ENCODE measurements at regions not wholly inside any gene's neighbourhood (a gene's known extent, or its start where the extent isn't known, plus 50 kb on each side); places are given as distances from the start of the nearest gene placed in this dataset.

DNA sequence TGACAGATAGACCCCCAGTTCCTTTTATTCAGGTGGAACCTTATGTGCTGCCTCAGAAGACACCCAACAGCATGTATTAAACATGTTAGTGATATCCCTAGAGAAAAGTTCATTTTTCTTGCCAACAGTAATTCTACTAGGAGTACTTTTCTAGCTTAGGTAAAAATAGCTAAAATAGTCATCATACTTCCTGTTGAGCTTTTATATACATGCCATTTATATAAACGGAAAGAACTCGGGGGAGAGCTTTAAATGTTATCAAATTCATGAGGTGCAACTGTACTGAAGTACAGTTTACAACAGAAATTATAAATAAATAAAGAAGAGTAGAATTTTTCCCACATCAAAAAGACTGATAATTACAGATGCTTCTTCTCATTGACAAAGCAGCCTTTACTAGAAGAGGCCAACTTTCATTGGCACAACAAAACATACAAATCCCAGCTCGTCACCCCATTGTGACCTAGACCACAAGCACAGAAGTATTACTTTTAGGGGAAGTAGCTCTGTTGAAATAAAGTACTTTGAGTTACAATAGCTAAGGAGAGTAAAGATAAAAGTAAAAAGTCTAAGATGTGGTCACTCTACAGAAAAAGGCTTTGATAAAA, 59.1 kb upstream of the POU2AF2 start:
- ATAC-seq (no peak), DNase-seq (ENCODE audit: low read depth, low spot score) (no peak), FAIRE-seq (no peak)
- WGBS (ENCODE audit: insufficient coverage, insufficient replicate concordance, low lambda C conversion rate, missing lambda C conversion rate) = 0% methylated on average over 3 of the region's 3 CpGs
- Histone ChIP-seq H3K27ac (ENCODE audit: control insufficient read depth, insufficient read depth) (no peak overlapping the region), H3K79me2 (ENCODE audit: control insufficient read depth, insufficient read depth, low read length) (no peaks in the 10 kb centered on the region), H3K4me2 (ENCODE audit: control insufficient read depth, insufficient read depth) (no peak overlapping the region), H3K9me3 (replicated peaks; ENCODE audit: control insufficient read depth, insufficient read depth, low read length) (no peaks in the 10 kb centered on the region; the same call in 2 of the 3 replicates), H2AFZ (ENCODE audit: control insufficient read depth, low read depth, low read length) (no peak overlapping the region), H3K36me3 (ENCODE audit: control insufficient read depth in 2 of 2, insufficient read depth in 2 of 2, low read length in 1 of 2) (no peaks in the 10 kb centered on the region), H3K9ac (ENCODE audit: control insufficient read depth, insufficient read depth, low read length) (no peak overlapping the region), H3K27me3 (replicated peaks in 1 of 2; ENCODE audit: control insufficient read depth in 2 of 2, insufficient read depth in 2 of 2, low read length in 1 of 2) (no peaks in the 10 kb centered on the region), H4K20me1 (ENCODE audit: control insufficient read depth, insufficient read depth) (no peaks in the 10 kb centered on the region), H3K4me1 (ENCODE audit: control insufficient read depth, insufficient read depth, low read length) (no peaks in the 10 kb centered on the region), H3K4me3 (no peak overlapping the region)
- BruUV-seq (replicated peaks) = no TSS peak
- ChIA-PET SMC1A (ENCODE audit: uncharacterized antibody, unreplicated experiment) (interaction anchor here (1.0 kb wide), 1 partner anchor 9 kb away, joined by 3 read pairs; no protein-coding TSS in a partner anchor), POLR2A (no interaction called here), CTCF (interaction anchor here (0.7 kb wide), 1 partner anchor 9 kb away, joined by 3 read pairs; no protein-coding TSS in a partner anchor), RAD21 (ENCODE audit: unreplicated experiment) (no interaction called here)
- in situ Hi-C loops (cut with MboI) (no loop called here), intact Hi-C loops (cut with micrococcal nuclease; ENCODE audit: unreplicated experiment) (no loop called here)
- TF ChIP-seq NR2C1 (IDR thresholded peaks at IDR 0.05) (no peak), TAF1 (IDR thresholded peaks at IDR 0.05; ENCODE audit: borderline replicate concordance, low read depth, low read length) (no peak), PAX8 (IDR thresholded peaks at IDR 0.05) (no peak), YBX1 (IDR thresholded peaks at IDR 0.05) (no peak), ZBED1 (IDR thresholded peaks at IDR 0.05; ENCODE audit: borderline replicate concordance) (no peak), RB1 (IDR thresholded peaks at IDR 0.05; ENCODE audit: borderline replicate concordance) (no peak), SRF (IDR thresholded peaks at IDR 0.05; ENCODE audit: low read depth in 2 of 2, low read length in 2 of 2) (no peak), CREB1 (IDR thresholded peaks at IDR 0.05; ENCODE audit: low read depth) (no peak), EED (IDR thresholded peaks at IDR 0.05; ENCODE audit: low read depth) (no peak), SMAD1 (IDR thresholded peaks at IDR 0.05; ENCODE audit: low read depth, partially characterized antibody) (no peak), ZNF622 (IDR thresholded peaks at IDR 0.05) (no peak), LARP7 (IDR thresholded peaks at IDR 0.05) (no peak), PML (IDR thresholded peaks at IDR 0.05; ENCODE audit: low read length) (no peak)
- TF ChIP-seq, protein P1, sequence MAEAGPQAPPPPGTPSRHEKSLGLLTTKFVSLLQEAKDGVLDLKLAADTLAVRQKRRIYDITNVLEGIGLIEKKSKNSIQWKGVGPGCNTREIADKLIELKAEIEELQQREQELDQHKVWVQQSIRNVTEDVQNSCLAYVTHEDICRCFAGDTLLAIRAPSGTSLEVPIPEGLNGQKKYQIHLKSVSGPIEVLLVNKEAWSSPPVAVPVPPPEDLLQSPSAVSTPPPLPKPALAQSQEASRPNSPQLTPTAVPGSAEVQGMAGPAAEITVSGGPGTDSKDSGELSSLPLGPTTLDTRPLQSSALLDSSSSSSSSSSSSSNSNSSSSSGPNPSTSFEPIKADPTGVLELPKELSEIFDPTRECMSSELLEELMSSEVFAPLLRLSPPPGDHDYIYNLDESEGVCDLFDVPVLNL (IDR thresholded peaks at IDR 0.05; ENCODE audit: low read depth, low read length) = no peak

All from GM12878 (cell line).